GM23338 (cell line): ENCODE measurements at regions not wholly inside any gene's neighbourhood (a gene's known extent, or its start where the extent isn't known, plus 50 kb on each side); places are given as distances from the start of the nearest gene placed in this dataset.
A peak's percentile ranks its signal among the peaks of the same experiment; 100 is the strongest.

Experiments used
- ATAC-seq: fragments of 200-7000 bp; cut with Tn5 transposase; 3 replicates; pipeline ENCODE4 v1.9.1; 2020
- DNase-seq: peaks from one replicate; pipeline ENCODE4 v3.0.0-alpha.2; 2015; ENCODE audit warnings: low spot score
- H2AFZ ChIP-seq: fragments of 200-600 bp; sonication (generic); 2 replicates; pipeline ENCODE4 v1.8.0; 2016; ENCODE audit warnings: antibody characterized with exemption, mild to moderate bottlenecking, moderate library complexity
- H3F3A ChIP-seq: fragments of 200-600 bp; sonication (generic); replicated peaks from 2 replicates; pipeline ENCODE4 v1.8.0; 2017; ENCODE audit warnings: antibody characterized with exemption, mixed run types, low read depth
- H3K27ac ChIP-seq: fragments of 200-600 bp; sonication (generic); 2 replicates; pipeline ENCODE4 v1.6.1; 2016; ENCODE audit warnings: low read depth
- H3K27me3 ChIP-seq: fragments of 200-600 bp; sonication (generic); 2 replicates; pipeline ENCODE4 v1.8.0; 2016; ENCODE audit warnings: mild to moderate bottlenecking, mixed run types, moderate library complexity; ENCODE audit not compliant: insufficient read depth
- H3K36me3 ChIP-seq: fragments of 200-600 bp; sonication (generic); 2 replicates; pipeline ENCODE4 v1.8.0; 2016; ENCODE audit warnings: mild to moderate bottlenecking; ENCODE audit not compliant: insufficient read depth
- H3K4me1 ChIP-seq: fragments of 200-600 bp; sonication (generic); 2 replicates; pipeline ENCODE4 v1.8.0; 2016; ENCODE audit warnings: mild to moderate bottlenecking, moderate library complexity; ENCODE audit not compliant: insufficient read depth
- H3K4me2 ChIP-seq: fragments of 200-600 bp; sonication (generic); 2 replicates; pipeline ENCODE4 v1.7.1; 2017; ENCODE audit warnings: mixed run types
- H3K4me3 ChIP-seq: fragments of 200-600 bp; sonication (generic); 2 replicates; pipeline ENCODE4 v1.6.1; 2016; ENCODE audit warnings: mixed run types
- H3K79me2 ChIP-seq: fragments of 200-600 bp; sonication (generic); replicated peaks from 2 replicates; pipeline ENCODE4 v1.8.0; 2017; ENCODE audit warnings: mild to moderate bottlenecking; ENCODE audit not compliant: insufficient read depth
- H3K9me2 ChIP-seq: fragments of 200-600 bp; sonication (generic); 2 replicates; pipeline ENCODE4 v1.8.0; 2017; ENCODE audit not compliant: insufficient read depth
- H4K20me1 ChIP-seq: fragments of 200-600 bp; sonication (generic); replicated peaks from 2 replicates; pipeline ENCODE4 v1.8.0; 2017; ENCODE audit warnings: mild to moderate bottlenecking; ENCODE audit not compliant: insufficient read depth
- H3K27ac Mint-ChIP-seq: 2 replicates; pipeline ENCODE4 v1.8.0; 2020; ENCODE audit warnings: inconsistent platforms, mild to moderate bottlenecking, moderate library complexity, mixed read lengths
- H3K27me3 Mint-ChIP-seq: 3 replicates; pipeline ENCODE4 v1.8.0; 2022; ENCODE audit warnings: low read depth, mild to moderate bottlenecking, moderate library complexity, mixed read lengths, inconsistent platforms; ENCODE audit not compliant: insufficient read depth, poor library complexity
- H3K36me3 Mint-ChIP-seq: 3 replicates; pipeline ENCODE4 v1.8.0; 2021; ENCODE audit warnings: low read depth, mild to moderate bottlenecking, inconsistent platforms, moderate library complexity, mixed read lengths
- H3K4me1 Mint-ChIP-seq: 3 replicates; pipeline ENCODE4 v1.8.0; 2020; ENCODE audit warnings: mild to moderate bottlenecking, inconsistent platforms, mixed read lengths
- H3K4me3 Mint-ChIP-seq: 3 replicates; pipeline ENCODE4 v1.8.0; 2021; ENCODE audit warnings: moderate library complexity, mild to moderate bottlenecking, inconsistent platforms, mixed read lengths
- H3K9me3 Mint-ChIP-seq: 3 replicates; pipeline ENCODE4 v1.8.0; 2020; ENCODE audit warnings: moderate library complexity, mild to moderate bottlenecking, inconsistent platforms, mixed read lengths
- CREB1 ChIP-seq: fragments of 250-450 bp; sonication (Bioruptor Pico); IDR thresholded peaks from 2 replicates; pipeline ENCODE4 v1.5.0; 2020; ENCODE audit warnings: low read depth, mild to moderate bottlenecking, moderate library complexity
- ETS1 ChIP-seq: IDR thresholded peaks from 2 replicates; pipeline ENCODE4 v1.6.1; 2016; ENCODE audit warnings: antibody characterized with exemption
- EZH2 ChIP-seq: fragments of 200-600 bp; sonication (generic); IDR thresholded peaks from one replicate; pipeline ENCODE4 v1.8.0; 2017; ENCODE audit warnings: antibody characterized with exemption, mild to moderate bottlenecking, low read depth; ENCODE audit not compliant: unreplicated experiment
- NANOG ChIP-seq: IDR thresholded peaks from 2 replicates; pipeline ENCODE4 v1.6.1; 2016; ENCODE audit warnings: antibody characterized with exemption, borderline replicate concordance
- POLR2AphosphoS5 ChIP-seq: IDR thresholded peaks from 2 replicates; pipeline ENCODE4 v1.6.1; 2016; ENCODE audit warnings: antibody characterized with exemption, low read depth
- ZNF114 ChIP-seq: fragments of 250-450 bp; sonication (Bioruptor Pico); IDR thresholded peaks from 2 replicates; pipeline ENCODE4 v1.5.0; 2020; ENCODE audit warnings: mild to moderate bottlenecking, moderate library complexity
- ZNF331 ChIP-seq: fragments of 250-450 bp; sonication (Bioruptor Pico); IDR thresholded peaks from 2 replicates; pipeline ENCODE4 v1.5.0; 2020; ENCODE audit warnings: low read depth, mild to moderate bottlenecking, moderate library complexity
- ZNF462 ChIP-seq: fragments of 250-450 bp; sonication (Bioruptor Pico); IDR thresholded peaks from 2 replicates; pipeline ENCODE4 v1.5.0; 2020; ENCODE audit warnings: mild to moderate bottlenecking, moderate library complexity

GRCh38 chr2:5945742-5946141, 253.6 kb downstream of the SOX11 start:
- Histone ChIP-seq H3K27me3 (no peaks in the 10 kb centered on the region), H3K79me2 (no peaks in the 10 kb centered on the region), H3K4me1 (no peaks in the 10 kb centered on the region), H2AFZ (no peak overlapping the region), H3K4me3 (no peak overlapping the region), H3K4me2 (peak overlapping the region; percentile 5; the same call in 1 of the 2 replicates), H3F3A (no peaks in the 10 kb centered on the region), H3K9me2 (no peaks in the 10 kb centered on the region; the same call in 1 of the 2 replicates), H4K20me1 (no peaks in the 10 kb centered on the region), H3K36me3 (no peaks in the 10 kb centered on the region), H3K27ac (no peak overlapping the region)
- Mint-ChIP-seq H3K27me3 (no peaks in the 10 kb centered on the region), H3K36me3 (peaks cover 9% of the 10 kb centered on the region; the same call in 1 of the 3 replicates), H3K4me3 (no peak overlapping the region), H3K9me3 (peaks cover 40% of the 10 kb centered on the region), H3K27ac (no peak overlapping the region), H3K4me1 (peaks cover 10% of the 10 kb centered on the region)
- no peak for TF ChIP-seq CREB1 (CRISPR knock-in tag)
- TF ChIP-seq ZNF114 (CRISPR knock-in tag): no peak
- no peak for TF ChIP-seq EZH2
- TF ChIP-seq ZNF462 (CRISPR knock-in tag): no peak
- no peak for TF ChIP-seq ZNF331 (CRISPR knock-in tag)
- TF ChIP-seq POLR2AphosphoS5: no peak
- no peak for TF ChIP-seq NANOG
- no peak for TF ChIP-seq ETS1
- ATAC-seq: peak; percentile 56
- no peak for DNase-seq
